Neural progenitor cell (in vitro differentiated cells): ENCODE measurements at regions not wholly inside any gene's neighbourhood (a gene's known extent, or its start where the extent isn't known, plus 50 kb on each side); places are given as distances from the start of the nearest gene placed in this dataset.

Experiments used
- EZH2 ChIP-seq: fragments of 200-600 bp; sonication (generic); IDR thresholded peaks from 2 replicates; pipeline ENCODE4 v1.6.1; 2017; ENCODE audit warnings: antibody characterized with exemption, mild to moderate bottlenecking, moderate library complexity
- EZH2phosphoT487 ChIP-seq: fragments of 200-600 bp; sonication (generic); IDR thresholded peaks from 2 replicates; pipeline ENCODE4 v1.6.1; 2017; ENCODE audit warnings: antibody characterized with exemption
- TF ChIP-seq, protein P1 (sequence below): fragments of 200-600 bp; sonication (generic); IDR thresholded peaks from 2 replicates; pipeline ENCODE4 v1.5.1; 2017; ENCODE audit warnings: antibody characterized with exemption, mild to moderate bottlenecking

DNA sequence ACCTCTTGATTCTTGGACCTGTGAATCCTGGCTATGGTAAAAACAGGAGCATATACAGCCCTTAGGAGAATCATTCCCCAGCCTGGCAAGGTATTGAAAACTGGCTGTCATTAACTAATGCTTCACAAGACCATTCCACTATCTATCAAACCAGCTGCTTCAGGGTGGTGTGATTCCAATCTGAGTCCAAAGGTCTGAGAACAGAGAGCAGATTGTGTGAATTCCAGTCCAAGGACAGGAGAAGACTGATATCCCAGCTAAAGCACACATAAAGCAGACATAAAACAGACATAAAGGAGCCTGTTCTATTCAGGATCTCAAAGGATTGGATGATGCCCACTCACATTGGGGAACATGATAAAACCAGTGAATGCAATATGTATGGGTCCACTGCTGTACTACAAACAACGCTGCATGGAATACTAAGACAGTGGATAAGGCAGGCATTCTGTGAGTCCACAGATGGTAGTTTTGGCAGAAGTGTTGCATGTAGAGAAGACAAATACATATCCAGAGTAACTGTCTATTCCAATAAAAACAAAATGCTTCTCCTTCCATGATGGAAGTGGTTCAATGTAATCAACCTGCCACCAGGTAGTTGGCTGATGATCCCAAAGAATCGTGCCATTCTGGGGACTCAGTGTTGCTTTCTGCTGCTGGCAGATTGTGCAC, 363.9 kb downstream of the KCNJ3 start:
- TF ChIP-seq, protein P1, sequence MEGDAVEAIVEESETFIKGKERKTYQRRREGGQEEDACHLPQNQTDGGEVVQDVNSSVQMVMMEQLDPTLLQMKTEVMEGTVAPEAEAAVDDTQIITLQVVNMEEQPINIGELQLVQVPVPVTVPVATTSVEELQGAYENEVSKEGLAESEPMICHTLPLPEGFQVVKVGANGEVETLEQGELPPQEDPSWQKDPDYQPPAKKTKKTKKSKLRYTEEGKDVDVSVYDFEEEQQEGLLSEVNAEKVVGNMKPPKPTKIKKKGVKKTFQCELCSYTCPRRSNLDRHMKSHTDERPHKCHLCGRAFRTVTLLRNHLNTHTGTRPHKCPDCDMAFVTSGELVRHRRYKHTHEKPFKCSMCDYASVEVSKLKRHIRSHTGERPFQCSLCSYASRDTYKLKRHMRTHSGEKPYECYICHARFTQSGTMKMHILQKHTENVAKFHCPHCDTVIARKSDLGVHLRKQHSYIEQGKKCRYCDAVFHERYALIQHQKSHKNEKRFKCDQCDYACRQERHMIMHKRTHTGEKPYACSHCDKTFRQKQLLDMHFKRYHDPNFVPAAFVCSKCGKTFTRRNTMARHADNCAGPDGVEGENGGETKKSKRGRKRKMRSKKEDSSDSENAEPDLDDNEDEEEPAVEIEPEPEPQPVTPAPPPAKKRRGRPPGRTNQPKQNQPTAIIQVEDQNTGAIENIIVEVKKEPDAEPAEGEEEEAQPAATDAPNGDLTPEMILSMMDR: no peak
- no peak for TF ChIP-seq EZH2
- TF ChIP-seq EZH2phosphoT487: no peak
